Calu3 (cell line): ENCODE measurements at regions not wholly inside any gene's neighbourhood (a gene's known extent, or its start where the extent isn't known, plus 50 kb on each side); places are given as distances from the start of the nearest gene placed in this dataset.

Experiments
- BruUV-seq: library from RNA; stranded (reverse); fragments of 400-500 nt; replicated peaks from 2 replicates; lab custom pipeline; 2021; lab: Mats Ljungman, UMichigan
- CTCF ChIA-PET: fragments of 300-600 bp; sonication (Branson Sonifier 250); formaldehyde crosslinking; loops from one replicate; lab custom pipeline; 2022; ENCODE audit warnings: antibody characterized with exemption; lab: Charles Lee
- DNase-seq: peaks from one replicate; pipeline ENCODE4 v3.0.0; 2022
- H3K27ac Mint-ChIP-seq: one replicate; pipeline ENCODE4 v1.8.0; 2022; ENCODE audit warnings: mixed read lengths; ENCODE audit not compliant: unreplicated experiment
- H3K27me3 Mint-ChIP-seq: one replicate; pipeline ENCODE4 v1.8.0; 2022; ENCODE audit warnings: mixed read lengths; ENCODE audit not compliant: unreplicated experiment
- H3K36me3 Mint-ChIP-seq: one replicate; pipeline ENCODE4 v1.8.0; 2022; ENCODE audit warnings: mild to moderate bottlenecking, moderate library complexity, mixed read lengths; ENCODE audit not compliant: insufficient read depth, unreplicated experiment
- H3K4me1 Mint-ChIP-seq: one replicate; pipeline ENCODE4 v1.8.0; 2022; ENCODE audit warnings: mild to moderate bottlenecking, low read depth, mixed read lengths; ENCODE audit not compliant: unreplicated experiment
- H3K4me3 Mint-ChIP-seq: one replicate; pipeline ENCODE4 v1.8.0; 2022; ENCODE audit warnings: mild to moderate bottlenecking, low read depth, moderate library complexity, mixed read lengths; ENCODE audit not compliant: unreplicated experiment
- H3K9me3 Mint-ChIP-seq: one replicate; pipeline ENCODE4 v1.8.0; 2022; ENCODE audit warnings: low read depth, mixed read lengths; ENCODE audit not compliant: unreplicated experiment
- CTCF ChIP-seq: fragments of 200-600 bp; IDR thresholded peaks from one replicate; pipeline ENCODE4 v1.8.0; 2022; ENCODE audit warnings: antibody characterized with exemption; ENCODE audit not compliant: unreplicated experiment
- intact Hi-C: fragments of 100-400 bp; cut with micrococcal nuclease; formaldehyde crosslinking; loops from one replicate; pipeline ENCODE4 v1.10.0; 2022; ENCODE audit not compliant: unreplicated experiment

DNA sequence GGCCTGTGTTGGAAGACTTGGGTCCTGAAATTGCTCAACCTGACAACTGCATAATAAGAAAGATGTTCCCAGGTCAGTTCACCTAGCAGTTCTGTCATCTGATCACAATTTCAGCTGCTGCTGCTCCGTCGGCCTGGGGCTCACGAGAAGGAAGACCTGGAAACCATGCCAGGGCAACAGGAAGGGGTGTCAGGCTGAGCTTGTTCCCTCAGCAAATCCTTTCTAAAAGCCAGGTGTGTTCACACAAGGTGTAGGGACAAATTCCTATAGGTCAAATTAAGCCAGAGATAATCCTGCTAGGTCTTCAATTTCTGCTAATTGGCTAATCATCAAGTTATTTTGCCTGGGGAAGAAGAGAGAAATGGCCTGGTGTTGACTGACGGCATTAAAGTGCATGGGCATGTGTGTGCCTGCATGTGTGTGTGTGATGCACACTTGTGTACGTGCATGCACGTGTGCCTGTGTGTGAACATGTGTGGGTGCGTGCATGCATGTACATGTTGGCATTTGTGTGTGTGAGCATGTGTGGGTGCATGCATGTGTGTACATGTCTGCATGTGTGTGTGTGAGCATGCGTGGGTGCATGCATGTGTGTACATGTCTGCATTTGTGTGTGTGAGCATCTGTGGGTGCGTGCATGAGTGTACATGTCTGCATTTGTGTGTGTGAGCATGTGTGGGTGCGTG, 178.6 kb downstream of the TMEM18 start:
- no peak for DNase-seq
- peaks cover 17% of the 10 kb centered on the region for H3K9me3 Mint-ChIP-seq
- H3K27me3 Mint-ChIP-seq = no peaks in the 10 kb centered on the region
- BruUV-seq = no TSS peak
- TF ChIP-seq CTCF = no peak
- no peaks in the 10 kb centered on the region for H3K4me1 Mint-ChIP-seq
- no peak overlapping the region for H3K27ac Mint-ChIP-seq
- H3K36me3 Mint-ChIP-seq = no peaks in the 10 kb centered on the region
- intact Hi-C loops = no loop called here
- no peak overlapping the region for H3K4me3 Mint-ChIP-seq
- CTCF ChIA-PET = no interaction called here

GRCh38 chr2:497770-498492, 179.3 kb downstream of the TMEM18 start:
- intact Hi-C loops = no loop called here
- no peaks in the 10 kb centered on the region for H3K36me3 Mint-ChIP-seq
- TF ChIP-seq CTCF = no peak
- BruUV-seq = no TSS peak
- H3K9me3 Mint-ChIP-seq = peaks cover 17% of the 10 kb centered on the region
- H3K27me3 Mint-ChIP-seq = no peaks in the 10 kb centered on the region
- no peak overlapping the region for H3K27ac Mint-ChIP-seq
- H3K4me3 Mint-ChIP-seq = no peak overlapping the region
- DNase-seq = no peak
- CTCF ChIA-PET = no interaction called here
- H3K4me1 Mint-ChIP-seq = no peaks in the 10 kb centered on the region

- Mint-ChIP-seq H3K4me3 (no peak overlapping the region), H3K27me3 (no peaks in the 10 kb centered on the region), H3K4me1 (no peaks in the 10 kb centered on the region), H3K9me3 (peaks cover 14% of the 10 kb centered on the region), H3K36me3 (no peaks in the 10 kb centered on the region), H3K27ac (no peak overlapping the region)
- no TSS peak for BruUV-seq
- intact Hi-C loops = no loop called here
- CTCF ChIA-PET = no interaction called here
- TF ChIP-seq CTCF = no peak
- DNase-seq = no peak
Observed at GRCh38 chr2:496729-497128, 180.5 kb downstream of the TMEM18 start.

GRCh38 chr2:495745-496275, 181.4 kb downstream of the TMEM18 start:
- no peaks in the 10 kb centered on the region for H3K27me3 Mint-ChIP-seq
- CTCF ChIA-PET = no interaction called here
- DNase-seq = no peak
- TF ChIP-seq CTCF = no peak
- BruUV-seq = no TSS peak
- no peak overlapping the region for H3K4me3 Mint-ChIP-seq
- H3K27ac Mint-ChIP-seq = no peak overlapping the region
- no peaks in the 10 kb centered on the region for H3K4me1 Mint-ChIP-seq
- intact Hi-C loops = no loop called here
- H3K36me3 Mint-ChIP-seq = no peaks in the 10 kb centered on the region
- peaks cover 14% of the 10 kb centered on the region for H3K9me3 Mint-ChIP-seq
